HG03045 (cell line): ENCODE measurements at regions not wholly inside any gene's neighbourhood (a gene's known extent, or its start where the extent isn't known, plus 50 kb on each side); places are given as distances from the start of the nearest gene placed in this dataset.

ENCODE experiments used
- ATAC-seq: cut with Tn5 transposase; IDR thresholded peaks from one replicate; pipeline ENCODE4 v1.9.1; 2021; ENCODE audit warnings: mild to moderate bottlenecking, moderate library complexity; ENCODE audit not compliant: unreplicated experiment

DNA sequence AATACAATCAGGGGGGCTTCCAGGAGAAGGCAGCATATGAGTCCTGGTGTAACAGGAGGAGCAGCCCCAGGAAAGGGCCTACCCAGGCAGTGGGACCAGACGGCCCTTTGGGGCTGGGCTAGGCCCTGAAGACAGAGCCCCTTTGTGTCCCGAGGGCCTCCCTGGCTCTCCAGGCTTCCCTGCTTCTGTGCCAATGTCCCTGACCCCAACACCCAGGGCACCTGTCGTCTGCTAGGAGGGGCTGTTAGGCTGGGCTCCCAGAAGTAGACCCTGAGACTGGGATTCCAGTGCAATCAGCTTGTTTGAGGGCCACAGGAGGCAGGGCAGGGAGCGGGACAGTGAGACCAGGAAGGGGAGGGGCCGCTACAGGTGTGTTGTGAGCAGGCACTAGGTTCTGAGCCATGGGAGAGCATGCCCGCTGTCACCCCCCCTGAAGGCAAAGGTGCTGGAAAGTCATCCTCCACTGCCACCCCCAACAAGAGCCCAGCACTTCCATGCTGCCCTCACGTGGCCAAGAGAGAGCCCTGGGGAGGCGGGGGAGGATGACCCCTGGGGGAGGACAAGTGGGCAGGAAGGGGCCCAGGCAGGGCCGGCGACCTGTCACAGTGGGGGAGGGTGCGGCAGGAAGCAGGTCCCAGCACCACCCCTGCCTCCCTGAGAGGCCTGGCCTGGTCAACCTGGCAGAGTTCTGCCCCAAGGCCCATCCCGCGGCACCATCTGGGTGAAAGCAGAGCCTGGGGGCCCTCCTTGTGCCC is 64.8 kb downstream of the ADRA2C start:
- ATAC-seq = no peak

DNA sequence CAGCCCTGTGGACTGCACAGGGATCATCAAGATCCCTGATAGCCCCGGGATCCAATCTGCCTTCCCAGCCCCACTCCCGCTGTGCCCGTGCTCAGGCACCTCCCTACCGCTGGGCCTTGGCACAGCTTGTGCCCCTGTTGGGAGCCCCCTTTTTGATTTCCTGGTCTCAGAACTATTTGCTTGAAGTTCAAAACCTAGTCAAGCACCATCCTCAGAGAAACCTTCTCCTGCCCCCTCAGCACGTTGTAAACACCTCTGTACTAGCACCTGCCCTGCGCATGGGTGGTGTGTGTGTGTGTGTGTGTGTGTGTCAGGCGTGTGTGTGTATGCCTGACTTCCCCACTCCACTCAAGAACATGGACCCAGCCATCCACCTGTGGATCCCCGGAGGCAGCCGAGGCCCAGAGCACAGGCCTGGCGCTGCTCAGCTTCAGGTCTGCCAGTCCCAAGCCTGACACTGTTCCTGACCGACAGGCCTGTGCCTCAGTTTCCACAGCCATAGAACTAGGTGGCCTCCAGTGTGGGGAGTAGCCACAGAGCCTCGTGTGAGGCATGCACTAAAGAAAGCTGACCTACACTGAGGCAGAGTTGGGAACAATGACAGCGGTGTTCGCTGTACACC is 65.5 kb downstream of the ADRA2C start:
- ATAC-seq = no peak

- no peak for ATAC-seq
Observed at GRCh38 chr4:3832536-3833220, 66.5 kb downstream of the ADRA2C start.

DNA sequence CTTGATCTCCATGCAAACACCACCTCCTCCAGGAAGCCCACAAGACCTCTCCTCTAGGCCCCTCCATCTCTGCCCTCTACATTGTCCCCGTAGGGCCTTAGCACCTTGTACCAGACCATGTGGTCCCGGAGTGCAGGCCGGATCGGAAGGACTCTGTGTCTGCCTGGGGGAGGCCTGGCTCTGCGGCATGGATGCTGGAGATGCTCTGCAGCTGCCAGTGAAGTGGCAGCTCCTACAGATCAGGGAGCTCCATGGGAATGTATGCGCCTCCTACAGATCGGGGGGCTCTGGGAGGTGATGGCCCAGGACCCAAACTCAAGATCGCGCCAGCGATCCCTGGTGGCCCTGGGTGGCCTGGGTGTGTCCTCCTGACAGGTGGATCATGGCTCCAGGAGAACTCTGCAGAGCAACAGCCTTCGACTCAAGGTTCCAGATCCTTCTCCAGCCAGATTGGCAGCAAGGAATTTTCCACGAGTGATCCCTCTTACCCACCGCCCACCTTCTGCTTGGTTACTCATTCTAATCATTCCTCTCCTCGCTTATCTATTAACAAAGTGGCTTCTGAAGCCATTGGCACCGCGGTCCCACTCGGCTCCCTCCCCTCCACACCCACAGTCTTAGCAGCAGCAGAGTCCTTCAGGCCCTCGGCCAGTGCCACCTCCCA is 67.3 kb downstream of the ADRA2C start:
- no peak for ATAC-seq

GRCh38 chr4:3834186-3834662 is 68.0 kb downstream of the ADRA2C start:
- no peak for ATAC-seq

- ATAC-seq = no peak
Observed at GRCh38 chr4:3834663-3835521, 68.7 kb downstream of the ADRA2C start.

DNA sequence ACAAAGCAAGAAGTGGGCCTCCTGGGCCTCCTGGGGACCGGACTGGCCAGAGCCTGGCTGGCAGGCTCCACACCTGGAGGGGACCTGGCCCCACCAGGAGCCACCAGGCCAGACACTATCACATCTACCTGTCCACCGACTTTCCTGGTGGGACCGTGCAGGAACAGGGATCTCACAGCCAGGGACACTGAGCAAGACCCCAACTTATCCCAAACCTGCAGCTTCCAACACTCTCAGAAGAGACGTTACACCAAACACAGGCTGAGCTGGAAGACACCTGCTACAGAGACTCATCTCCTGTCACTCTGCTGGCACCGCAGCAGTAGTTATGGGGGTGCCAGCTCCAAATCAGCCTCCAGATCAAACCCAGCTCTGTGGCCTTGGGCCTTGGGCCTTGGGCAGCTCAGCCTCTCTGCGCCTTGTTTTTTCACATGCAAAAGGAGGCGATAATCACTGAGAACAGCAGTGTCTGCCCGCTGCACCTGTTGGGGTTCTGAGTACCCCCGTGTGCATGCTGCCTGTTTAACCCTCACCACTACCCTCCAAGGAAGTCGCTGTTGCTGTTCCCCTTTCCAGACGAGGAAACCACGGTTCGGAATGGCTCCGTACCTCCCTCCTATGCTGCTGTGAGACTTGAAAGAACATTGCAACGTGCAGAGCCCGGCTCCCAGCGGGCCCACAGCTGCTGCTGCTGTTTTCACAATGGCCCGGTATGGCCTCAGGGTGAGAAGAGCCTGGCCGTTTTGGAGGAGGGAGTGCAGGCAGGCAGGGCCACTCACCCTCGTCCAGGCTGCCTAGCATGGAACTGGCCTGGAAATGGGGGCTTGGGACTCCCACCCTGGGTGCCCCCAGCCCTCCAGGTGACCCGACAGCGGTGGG is 69.6 kb downstream of the ADRA2C start:
- no peak for ATAC-seq

DNA sequence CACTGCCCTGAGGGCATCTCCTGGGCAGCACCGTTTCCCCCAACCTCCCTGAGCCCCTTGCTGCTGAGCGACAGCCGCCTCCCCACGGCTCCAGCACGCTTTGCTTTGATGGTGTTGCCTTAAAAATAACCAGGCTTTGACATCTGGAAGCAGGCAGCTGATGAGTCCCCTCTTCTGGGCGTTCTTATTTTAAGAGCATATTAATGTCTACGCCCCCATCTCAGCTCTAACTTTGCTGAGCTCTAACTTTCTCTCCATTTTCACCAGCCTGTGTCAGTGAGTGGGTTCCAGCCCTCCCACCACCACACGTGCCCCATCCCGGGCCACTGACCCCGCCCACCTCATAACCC is 70.2 kb downstream of the ADRA2C start:
- ATAC-seq = no peak

- ATAC-seq = no peak
Observed at GRCh38 chr4:3836756-3837601, 70.8 kb downstream of the ADRA2C start.

- no peak for ATAC-seq
Observed at GRCh38 chr4:3838437-3839380, 72.5 kb downstream of the ADRA2C start.

DNA sequence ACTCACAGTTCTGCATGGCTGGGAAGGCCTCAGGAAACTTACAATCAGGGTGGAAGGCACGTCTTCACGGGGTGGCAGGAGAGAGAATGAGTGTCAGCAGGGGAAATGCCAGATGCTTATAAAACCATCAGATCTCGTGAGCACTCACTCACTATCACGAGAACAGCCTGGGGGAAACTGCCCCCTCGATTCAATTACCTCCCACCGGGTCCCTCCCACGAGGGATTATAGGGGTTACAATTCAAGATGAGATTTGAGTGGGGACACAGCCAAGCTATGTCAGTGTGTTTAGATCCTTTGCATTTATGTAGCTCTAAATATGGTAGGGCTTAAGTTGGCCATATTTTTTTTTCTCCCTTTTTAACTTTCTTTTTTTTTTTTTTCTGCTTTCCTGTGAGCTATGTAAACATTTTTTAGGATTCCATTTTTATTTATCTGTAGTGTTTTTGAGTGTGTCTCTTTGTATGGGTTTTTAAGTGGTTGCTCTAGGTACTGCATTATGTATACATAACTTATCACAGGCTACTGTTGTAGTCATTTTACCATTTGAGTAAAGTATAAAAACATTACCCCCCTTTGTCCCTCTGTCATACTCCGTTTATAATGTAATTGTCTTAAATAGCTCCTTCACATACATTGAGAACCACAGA is 79.0 kb downstream of the ADRA2C start:
- no peak for ATAC-seq

DNA sequence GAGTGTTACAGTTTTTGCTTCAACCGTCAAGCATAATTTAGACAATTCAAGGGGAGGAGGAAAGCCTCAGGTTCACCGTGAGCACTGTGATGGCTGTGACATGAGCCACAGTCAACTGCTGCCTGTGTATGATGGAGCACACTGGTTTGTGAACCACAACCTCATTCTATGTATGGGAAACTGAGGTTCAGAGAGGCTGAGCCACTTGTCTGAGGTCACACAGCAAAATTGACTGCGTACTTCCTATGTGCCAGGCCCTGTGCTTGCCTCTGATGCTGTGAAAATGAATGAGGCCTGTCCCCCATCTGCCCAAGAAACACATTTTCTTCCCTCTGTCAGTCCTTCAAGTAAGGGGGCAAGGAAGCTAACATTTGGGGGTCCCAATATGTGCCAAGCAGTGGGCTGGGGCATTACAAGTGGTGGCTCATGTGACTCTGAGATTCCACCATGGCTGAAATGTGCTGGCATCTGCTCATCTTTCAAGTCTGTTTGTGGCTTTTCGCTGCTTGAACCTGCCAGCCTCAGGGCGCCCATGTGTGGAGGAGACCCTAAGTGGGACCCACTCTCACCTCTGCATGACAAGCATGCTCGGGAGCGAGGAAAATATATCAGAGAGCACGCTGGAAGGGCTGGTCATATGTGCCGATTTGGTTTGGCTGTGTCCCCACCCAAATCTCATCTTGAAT is 79.7 kb downstream of the ADRA2C start:
- ATAC-seq = no peak

DNA sequence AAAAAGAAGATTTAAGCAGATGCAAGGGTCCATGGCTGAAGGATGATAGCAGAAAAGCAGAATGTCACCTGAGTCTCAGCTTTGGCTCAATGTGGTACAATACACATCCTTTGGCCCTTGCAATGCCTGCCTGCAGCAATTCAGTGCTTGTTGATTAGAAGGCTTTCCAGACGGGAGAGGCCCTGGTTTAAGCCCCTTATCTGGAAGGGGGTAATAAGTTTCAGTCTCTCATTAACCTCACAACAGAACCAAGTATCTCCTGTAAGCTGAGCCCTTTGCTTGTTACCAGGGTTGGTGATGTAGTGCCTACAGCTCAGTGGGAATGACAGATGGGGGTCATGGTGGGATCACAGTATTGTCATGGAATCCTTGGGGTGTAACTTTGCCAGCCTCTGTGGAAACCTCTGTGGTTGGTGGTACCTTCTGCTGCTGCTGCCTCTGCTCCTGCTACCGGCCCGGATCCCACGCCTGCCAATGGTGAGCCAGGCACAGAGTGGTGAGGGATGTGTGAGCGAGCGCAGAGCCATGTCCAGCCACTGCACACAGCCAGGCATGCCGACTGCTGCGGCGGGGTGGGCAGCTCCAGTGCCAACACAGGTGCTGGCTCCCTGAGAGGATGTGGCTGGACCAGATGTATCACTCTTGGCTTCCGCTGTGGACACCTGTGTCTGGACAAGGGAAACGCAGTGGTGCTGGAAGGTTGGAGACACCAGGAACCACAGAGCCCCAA is 81.2 kb downstream of the ADRA2C start:
- no peak for ATAC-seq

- ATAC-seq = no peak
Observed at GRCh38 chr4:3848323-3848722, 82.1 kb downstream of the ADRA2C start.

DNA sequence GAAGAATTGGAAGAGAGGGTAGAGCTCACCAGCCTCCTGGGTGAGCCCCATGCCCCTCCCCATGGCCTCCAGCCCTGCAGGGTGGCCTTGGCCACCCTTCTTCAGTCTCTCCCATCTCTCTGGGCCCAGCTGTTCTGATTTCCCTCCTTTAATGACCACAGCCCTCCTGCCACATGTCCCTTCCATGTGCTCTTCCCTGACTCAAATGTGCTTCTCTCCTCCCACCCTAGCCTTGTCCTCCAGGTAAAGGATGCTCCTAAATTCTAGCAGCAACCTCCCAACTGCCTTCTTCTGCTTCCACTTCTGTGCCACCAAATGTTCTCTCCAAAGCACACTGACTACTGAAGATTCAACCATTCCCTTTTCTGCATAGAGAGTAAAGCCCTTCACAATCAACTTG is 83.0 kb downstream of the ADRA2C start:
- ATAC-seq = no peak

DNA sequence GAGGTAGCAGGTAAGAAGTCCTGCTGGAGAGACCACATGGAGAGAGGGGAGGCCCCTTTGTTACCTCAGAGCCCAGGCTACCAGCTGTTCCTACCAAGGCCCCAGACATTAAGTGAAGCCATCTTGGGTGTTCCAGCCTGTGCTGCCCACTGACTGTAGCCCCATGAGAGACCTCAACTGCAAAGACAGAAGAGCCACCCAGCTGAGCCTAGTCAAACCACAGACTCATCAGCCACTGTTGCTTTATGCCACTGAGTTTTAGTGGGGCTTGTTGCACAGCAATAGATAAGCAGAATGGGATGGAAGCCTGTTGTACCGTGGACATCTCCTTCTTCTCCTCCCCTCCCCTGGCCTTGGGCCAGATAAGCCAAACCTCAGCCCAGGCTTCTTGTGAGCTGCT is 83.9 kb downstream of the ADRA2C start:
- ATAC-seq = no peak
